HepG2 (cell line): ENCODE measurements at regions not wholly inside any gene's neighbourhood (a gene's known extent, or its start where the extent isn't known, plus 50 kb on each side); places are given as distances from the start of the nearest gene placed in this dataset.

Experiments used
- ATAC-seq: fragments of 200-7000 bp; cut with Tn5 transposase; 3 replicates; pipeline ENCODE4 v1.9.1; 2020; ENCODE audit warnings: mild to moderate bottlenecking, moderate library complexity
- BruUV-seq: library from RNA; stranded (reverse); fragments of 400-500 nt; replicated peaks from 2 replicates; lab custom pipeline; 2021; lab: Mats Ljungman, UMichigan
- CTCF ChIA-PET: fragments of 300-600 bp; formaldehyde crosslinking; extraction: SDS; loops from one replicate; lab custom pipeline; 2021; ENCODE audit warnings: low total read pairs, inconsistent platforms, low intra/inter-chr PET ratio; lab: Yijun Ruan, JAX
- POLR2A ChIA-PET: fragments of 350-600 bp; sonication (Branson Sonifier 250); formaldehyde crosslinking; loops from one replicate; lab custom pipeline; 2020; ENCODE audit warnings: antibody characterized with exemption, inconsistent platforms; lab: Yijun Ruan, JAX
- DNase-seq: peaks from one replicate; pipeline ENCODE4 v3.0.0-alpha.2; 2015; ENCODE audit warnings: low spot score
- FAIRE-seq: peaks from 3 replicates; lab custom pipeline; 2011; peaks lifted over from hg19 to GRCh38; lab: Jason Lieb, UNC
- H2AFZ ChIP-seq: one replicate; pipeline ENCODE4 v1.6.1; 2011; ENCODE audit warnings: low read length, inconsistent platforms
- H3K27ac ChIP-seq: fragments of 300-600 bp; 3 replicates; pipeline ENCODE4 v1.8.0; 2011; ENCODE audit warnings: mixed run types, mild to moderate bottlenecking, mixed read lengths, low read length, inconsistent platforms; ENCODE audit not compliant: insufficient read depth; ENCODE audit errors: extremely low read length
- H3K27me3 ChIP-seq, 2 experiments: fragments of 200-600 bp in 1 of 2; 2 replicates in 1 of 2; 3 replicates in 1 of 2; pipeline versions ENCODE4 v1.6.0 to v1.8.0; 2011; ENCODE audit warnings: low read length in 2 of 2, mild to moderate bottlenecking in 2 of 2, moderate library complexity in 2 of 2, inconsistent platforms in 1 of 2; ENCODE audit not compliant: insufficient read depth in 2 of 2, control insufficient read depth in 1 of 2
- H3K36me3 ChIP-seq, 2 experiments: fragments of 200-600 bp in 1 of 2; replicated peaks in 1 of 2; 2 replicates in 1 of 2; 3 replicates in 1 of 2; pipeline versions ENCODE4 v1.5.1 to v1.8.0; 2011; ENCODE audit warnings: low read length in 2 of 2, inconsistent platforms in 1 of 2; ENCODE audit not compliant: insufficient read depth in 2 of 2, control insufficient read depth in 1 of 2
- H3K4me1 ChIP-seq: 2 replicates; pipeline ENCODE4 v1.5.1; 2012; ENCODE audit warnings: low read length, inconsistent platforms; ENCODE audit not compliant: insufficient read depth
- H3K4me2 ChIP-seq: 2 replicates; pipeline ENCODE4 v1.6.0; 2011; ENCODE audit warnings: low read depth, low read length, inconsistent platforms
- H3K4me3 ChIP-seq, 3 experiments: fragments of 200-600 bp in 1 of 3; sonication (generic), shearing (Covaris generic) in 1 of 3; replicated peaks in 1 of 3; 2 replicates each; pipeline ENCODE4 v1.5.1; 2011 to 2016; ENCODE audit warnings: low read length in 3 of 3, inconsistent platforms in 2 of 3, low read depth in 2 of 3, mild to moderate bottlenecking in 2 of 3, control low read depth in 1 of 3, mixed read lengths in 1 of 3; ENCODE audit not compliant: insufficient read depth in 1 of 3
- H3K79me2 ChIP-seq: one replicate; pipeline ENCODE4 v1.6.1; 2011; ENCODE audit warnings: low read length, inconsistent platforms; ENCODE audit not compliant: insufficient read depth
- H3K9ac ChIP-seq: 2 replicates; pipeline ENCODE4 v1.6.0; 2011; ENCODE audit warnings: mild to moderate bottlenecking, low read depth, low read length, inconsistent platforms; ENCODE audit not compliant: insufficient read depth
- H3K9me3 ChIP-seq: 2 replicates; pipeline ENCODE4 v1.5.1; 2012; ENCODE audit warnings: mild to moderate bottlenecking, low read length
- H4K20me1 ChIP-seq: 2 replicates; pipeline ENCODE4 v1.6.0; 2011; ENCODE audit warnings: inconsistent platforms, mild to moderate bottlenecking, low read length, moderate library complexity; ENCODE audit not compliant: insufficient read depth
- CBX1 ChIP-seq: IDR thresholded peaks from one replicate; pipeline ENCODE4 v1.6.1; 2016; ENCODE audit warnings: antibody characterized with exemption, low read depth
- DZIP1 ChIP-seq: sonication (generic); formaldehyde crosslinking; IDR thresholded peaks from 2 replicates; pipeline ENCODE4 v1.5.0; 2020; ENCODE audit warnings: mild to moderate bottlenecking, missing genetic modification reagents
- HMGXB4 ChIP-seq, 2 experiments: sonication (generic) in 1 of 2; formaldehyde crosslinking in 1 of 2; IDR thresholded peaks; 2 replicates each; pipeline versions ENCODE4 v1.4.0 to v1.6.1; 2018 to 2020; ENCODE audit warnings: missing genetic modification reagents in 2 of 2, borderline replicate concordance in 1 of 2, low read depth in 1 of 2, mild to moderate bottlenecking in 1 of 2, missing biosample characterization in 1 of 2
- KAT2B ChIP-seq: fragments of 150-350 bp; IDR thresholded peaks from 2 replicates; pipeline ENCODE4 v1.6.1; 2014; ENCODE audit warnings: low read depth, low read length, borderline replicate concordance
- MBNL3 ChIP-seq: fragments of 250-450 bp; sonication (Bioruptor Pico); conservative IDR thresholded peaks from 2 replicates; pipeline ENCODE4 v1.8.0; 2022; ENCODE audit warnings: mild to moderate bottlenecking, inconsistent platforms
- NCOA5 ChIP-seq: sonication (generic); formaldehyde crosslinking; IDR thresholded peaks from 2 replicates; pipeline ENCODE4 v1.4.0; 2020; ENCODE audit warnings: missing genetic modification reagents
- PHF20 ChIP-seq: sonication (generic); formaldehyde crosslinking; IDR thresholded peaks from 2 replicates; pipeline ENCODE4 v1.5.0; 2020; ENCODE audit warnings: mild to moderate bottlenecking, missing genetic modification reagents
- TEF ChIP-seq: sonication (generic); formaldehyde crosslinking; IDR thresholded peaks from 2 replicates; pipeline ENCODE4 v1.5.0; 2020; ENCODE audit warnings: missing genetic modification reagents
- ZBTB14 ChIP-seq: sonication (generic); formaldehyde crosslinking; IDR thresholded peaks from 2 replicates; pipeline ENCODE4 v1.4.0; 2020; ENCODE audit warnings: missing genetic modification reagents
- ZNF556 ChIP-seq: sonication (generic); formaldehyde crosslinking; IDR thresholded peaks from 2 replicates; pipeline ENCODE4 v1.4.0; 2020; ENCODE audit warnings: mild to moderate bottlenecking, missing genetic modification reagents, borderline replicate concordance
- ZNF577 ChIP-seq: sonication (generic); formaldehyde crosslinking; IDR thresholded peaks from 2 replicates; pipeline ENCODE4 v1.4.0; 2020; ENCODE audit warnings: mild to moderate bottlenecking, low read depth, missing genetic modification reagents, borderline replicate concordance
- ZNF605 ChIP-seq: sonication (generic); formaldehyde crosslinking; IDR thresholded peaks from 2 replicates; pipeline ENCODE4 v1.8.0; 2022; ENCODE audit warnings: mild to moderate bottlenecking, missing genetic modification reagents
- ZNF629 ChIP-seq: sonication (generic); formaldehyde crosslinking; conservative IDR thresholded peaks from 2 replicates; pipeline ENCODE4 v1.5.0; 2020; ENCODE audit warnings: missing genetic modification reagents
- ZNF800 ChIP-seq: sonication (generic); formaldehyde crosslinking; IDR thresholded peaks from 2 replicates; pipeline ENCODE4 v1.4.0; 2020; ENCODE audit warnings: missing genetic modification reagents
- WGBS: methylation state at CpG from one replicate; pipeline ENCODE4 v1.1.6; 2017; ENCODE audit warnings: low lambda C conversion rate; 5-methylcytosine and 5-hydroxymethylcytosine counted together
- in situ Hi-C: cut with HindIII; loops from 2 replicates; pipeline ENCODE4 v1.10.0; 2017; ENCODE audit warnings: low pct_unique_long_range_greater_than_20kb; ENCODE audit not compliant: extremely low pct_ligation_motif_present
- intact Hi-C: fragments of 100-400 bp; cut with micrococcal nuclease; formaldehyde crosslinking; loops from one replicate; pipeline ENCODE4 v1.10.0; 2022; ENCODE audit not compliant: unreplicated experiment

- TF ChIP-seq ZBTB14 (CRISPR knock-in tag) (no peak), MBNL3 (CRISPR knock-in tag) (no peak)
These were observed 101.0 kb upstream of the PRNP start (continued) for GRCh38 chr20:4585104-4585753.

- WGBS, result 0% methylated on average over 1 of the region's 1 CpG
- CTCF ChIA-PET, result no interaction called here
- no peak for TF ChIP-seq ZNF577 (CRISPR knock-in tag)
- TF ChIP-seq ZNF629, result no peak
- TF ChIP-seq NCOA5 (CRISPR knock-in tag), result no peak
- TF ChIP-seq ZNF556 (CRISPR knock-in tag), result no peak
- TF ChIP-seq ZNF800 (CRISPR knock-in tag), result no peak
- no peak for TF ChIP-seq DZIP1 (CRISPR knock-in tag)
- TF ChIP-seq ZNF605 (CRISPR knock-in tag), result no peak
- no peak for TF ChIP-seq KAT2B
- TF ChIP-seq TEF (CRISPR knock-in tag), result no peak
- no peak for TF ChIP-seq CBX1
- TF ChIP-seq PHF20, result no peak
- no peak for TF ChIP-seq HMGXB4 (CRISPR knock-in tag; IDR thresholded peaks at IDR 0.05; ENCODE audit: borderline replicate concordance in 1 of 2, low read depth in 1 of 2)
These were observed 101.7 kb upstream of the PRNP start for GRCh38 chr20:4584510-4584909.

More at GRCh38 chr20:4584510-4584909, 101.7 kb upstream of the PRNP start:
- Histone ChIP-seq H3K27me3 (0 out of 5 replicates have a peak, but pooled peaks cover 0 to 3% of the 10 kb centered on the region in 2 experiments), H3K36me3 (no peaks in the 10 kb centered on the region), H3K9me3 (no peaks in the 10 kb centered on the region), H3K4me1 (no peaks in the 10 kb centered on the region), H3K79me2 (no peaks in the 10 kb centered on the region), H3K9ac (no peak overlapping the region), H4K20me1 (no peaks in the 10 kb centered on the region), H3K4me3 (no peak overlapping the region), H3K4me2 (no peak overlapping the region), H2AFZ (no peak overlapping the region), H3K27ac (no peak overlapping the region)
- DNase-seq (no peak), FAIRE-seq (no peak), ATAC-seq (no peak)
- POLR2A ChIA-PET, result interaction anchor here (0.5 kb wide), 1 partner anchor 438 kb away, joined by 3 read pairs; no protein-coding TSS in a partner anchor
- no TSS peak for BruUV-seq
- in situ Hi-C loops (no loop called here), intact Hi-C loops (no loop called here)
